22Rv1 (cell line): ENCODE measurements at regions not wholly inside any gene's neighbourhood (a gene's known extent, or its start where the extent isn't known, plus 50 kb on each side); places are given as distances from the start of the nearest gene placed in this dataset.

ENCODE experiments used
- ZFX ChIP-seq: fragments of 450-650 bp; IDR thresholded peaks from 2 replicates; pipeline ENCODE4 v1.6.1; 2017; ENCODE audit warnings: antibody characterized with exemption, borderline replicate concordance
- TF ChIP-seq, protein P1 (sequence below): fragments of 450-650 bp; IDR thresholded peaks from 2 replicates; pipeline ENCODE4 v1.5.1; 2017; ENCODE audit warnings: mild to moderate bottlenecking

DNA sequence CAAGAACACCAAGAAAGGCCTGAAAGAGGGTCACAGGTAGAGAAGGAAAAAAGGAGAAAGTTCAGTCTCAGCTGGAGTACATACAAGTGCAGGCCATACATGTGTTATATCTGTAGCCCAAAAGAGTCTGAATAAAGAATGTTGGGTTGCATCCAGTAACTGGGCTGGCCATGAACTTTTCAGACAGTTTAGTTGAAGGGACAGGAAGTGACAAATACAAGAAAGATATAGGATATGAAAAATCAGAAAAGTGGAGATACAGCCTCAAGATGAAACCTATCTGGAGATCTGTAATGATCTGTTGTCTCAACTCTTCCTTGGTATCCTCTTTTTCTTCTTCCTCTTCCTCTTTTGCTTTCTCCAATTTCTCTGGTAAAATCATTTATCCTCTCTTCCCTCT lies 671.7 kb downstream of the MECOM start:
- TF ChIP-seq, protein P1, sequence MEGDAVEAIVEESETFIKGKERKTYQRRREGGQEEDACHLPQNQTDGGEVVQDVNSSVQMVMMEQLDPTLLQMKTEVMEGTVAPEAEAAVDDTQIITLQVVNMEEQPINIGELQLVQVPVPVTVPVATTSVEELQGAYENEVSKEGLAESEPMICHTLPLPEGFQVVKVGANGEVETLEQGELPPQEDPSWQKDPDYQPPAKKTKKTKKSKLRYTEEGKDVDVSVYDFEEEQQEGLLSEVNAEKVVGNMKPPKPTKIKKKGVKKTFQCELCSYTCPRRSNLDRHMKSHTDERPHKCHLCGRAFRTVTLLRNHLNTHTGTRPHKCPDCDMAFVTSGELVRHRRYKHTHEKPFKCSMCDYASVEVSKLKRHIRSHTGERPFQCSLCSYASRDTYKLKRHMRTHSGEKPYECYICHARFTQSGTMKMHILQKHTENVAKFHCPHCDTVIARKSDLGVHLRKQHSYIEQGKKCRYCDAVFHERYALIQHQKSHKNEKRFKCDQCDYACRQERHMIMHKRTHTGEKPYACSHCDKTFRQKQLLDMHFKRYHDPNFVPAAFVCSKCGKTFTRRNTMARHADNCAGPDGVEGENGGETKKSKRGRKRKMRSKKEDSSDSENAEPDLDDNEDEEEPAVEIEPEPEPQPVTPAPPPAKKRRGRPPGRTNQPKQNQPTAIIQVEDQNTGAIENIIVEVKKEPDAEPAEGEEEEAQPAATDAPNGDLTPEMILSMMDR = no peak
- TF ChIP-seq ZFX = no peak
